Liver (tissue), 3 donors: ENCODE measurements at regions not wholly inside any gene's neighbourhood (a gene's known extent, or its start where the extent isn't known, plus 50 kb on each side); places are given as distances from the start of the nearest gene placed in this dataset.
"Not testable (repeated sequence)": the region's sequence is repeated elsewhere in the genome, so short reads cannot be mapped to it uniquely, and the experiment has no call there.

Experiments
- FOXA1 ChIP-seq: IDR thresholded peaks from 2 replicates; pipeline ENCODE4 v1.6.1; 2016; ENCODE audit warnings: antibody characterized with exemption
- FOXA2 ChIP-seq: IDR thresholded peaks from 2 replicates; pipeline ENCODE4 v1.6.1; 2016; ENCODE audit warnings: antibody characterized with exemption
- GABPA ChIP-seq, 2 donors: IDR thresholded peaks in 1 of 2; conservative IDR thresholded peaks in 1 of 2; 2 replicates each; pipeline ENCODE4 v1.6.1; 2016; ENCODE audit warnings: antibody characterized with exemption in 2 of 2, mild to moderate bottlenecking in 1 of 2, moderate library complexity in 1 of 2
- HNF4G ChIP-seq: IDR thresholded peaks from 2 replicates; pipeline ENCODE4 v1.6.1; 2016; ENCODE audit warnings: antibody characterized with exemption
- RAD21 ChIP-seq, 2 donors: IDR thresholded peaks; 2 replicates each; pipeline ENCODE4 v1.6.1; 2016; ENCODE audit warnings: antibody characterized with exemption in 2 of 2, mild to moderate bottlenecking in 2 of 2
- RXRA ChIP-seq, 2 donors: IDR thresholded peaks; 2 replicates each; pipeline ENCODE4 v1.6.1; 2017 to 2018; ENCODE audit warnings: antibody characterized with exemption in 2 of 2, mild to moderate bottlenecking in 1 of 2
- SP1 ChIP-seq: IDR thresholded peaks from 2 replicates; pipeline ENCODE4 v1.6.1; 2018; ENCODE audit warnings: antibody characterized with exemption, mild to moderate bottlenecking
- TAF1 ChIP-seq: conservative IDR thresholded peaks from 2 replicates; pipeline ENCODE4 v1.6.1; 2016; ENCODE audit warnings: antibody characterized with exemption, mild to moderate bottlenecking
- YY1 ChIP-seq: IDR thresholded peaks from 2 replicates; pipeline ENCODE4 v1.6.1; 2016; ENCODE audit warnings: antibody characterized with exemption, mild to moderate bottlenecking
- TF ChIP-seq, protein P1 (sequence below): fragments of 150-350 bp; IDR thresholded peaks from 2 replicates; pipeline ENCODE4 v1.5.1; 2017; ENCODE audit warnings: improper control_type of control experiment, low read depth, low read length; ENCODE audit not compliant: missing input control
- TF ChIP-seq, protein P2 (sequence below): IDR thresholded peaks from 2 replicates; pipeline ENCODE4 v1.6.1; 2016; ENCODE audit warnings: antibody characterized with exemption
- TF ChIP-seq, protein P3 (sequence below): IDR thresholded peaks from 2 replicates; pipeline ENCODE4 v1.6.1; 2016; ENCODE audit warnings: antibody characterized with exemption, mild to moderate bottlenecking
- TF ChIP-seq, protein P4 (sequence below): IDR thresholded peaks from 2 replicates; pipeline ENCODE4 v1.6.1; 2016; ENCODE audit warnings: antibody characterized with exemption
- TF ChIP-seq, protein P5 (sequence below): IDR thresholded peaks from 2 replicates; pipeline ENCODE4 v1.6.1; 2016; ENCODE audit warnings: antibody characterized with exemption
- donor health status: healthy.
- donor health status: healthy.

DNA sequence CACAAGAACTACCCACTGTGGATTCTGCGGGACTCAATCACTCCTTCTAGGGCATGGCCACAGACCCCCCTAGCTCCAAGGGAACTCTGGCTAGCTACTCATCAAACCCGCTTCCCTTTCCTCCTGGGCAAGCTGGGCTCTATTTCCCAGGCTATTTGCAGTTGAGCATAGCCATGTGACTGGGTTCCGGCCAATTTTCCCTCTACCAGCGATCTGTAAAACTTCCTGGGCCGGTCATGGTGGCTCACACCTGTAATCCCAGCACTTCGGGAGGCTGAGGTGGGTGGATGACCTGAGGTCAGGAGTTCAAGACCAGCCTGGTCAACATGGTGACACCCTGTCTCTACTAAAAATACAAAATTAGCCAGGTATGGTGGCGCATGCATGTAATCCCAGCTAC, 214.9 kb upstream of the IRF2BP2 start:
- TF ChIP-seq, protein P1, sequence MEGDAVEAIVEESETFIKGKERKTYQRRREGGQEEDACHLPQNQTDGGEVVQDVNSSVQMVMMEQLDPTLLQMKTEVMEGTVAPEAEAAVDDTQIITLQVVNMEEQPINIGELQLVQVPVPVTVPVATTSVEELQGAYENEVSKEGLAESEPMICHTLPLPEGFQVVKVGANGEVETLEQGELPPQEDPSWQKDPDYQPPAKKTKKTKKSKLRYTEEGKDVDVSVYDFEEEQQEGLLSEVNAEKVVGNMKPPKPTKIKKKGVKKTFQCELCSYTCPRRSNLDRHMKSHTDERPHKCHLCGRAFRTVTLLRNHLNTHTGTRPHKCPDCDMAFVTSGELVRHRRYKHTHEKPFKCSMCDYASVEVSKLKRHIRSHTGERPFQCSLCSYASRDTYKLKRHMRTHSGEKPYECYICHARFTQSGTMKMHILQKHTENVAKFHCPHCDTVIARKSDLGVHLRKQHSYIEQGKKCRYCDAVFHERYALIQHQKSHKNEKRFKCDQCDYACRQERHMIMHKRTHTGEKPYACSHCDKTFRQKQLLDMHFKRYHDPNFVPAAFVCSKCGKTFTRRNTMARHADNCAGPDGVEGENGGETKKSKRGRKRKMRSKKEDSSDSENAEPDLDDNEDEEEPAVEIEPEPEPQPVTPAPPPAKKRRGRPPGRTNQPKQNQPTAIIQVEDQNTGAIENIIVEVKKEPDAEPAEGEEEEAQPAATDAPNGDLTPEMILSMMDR, result not testable (repeated sequence)
- TF ChIP-seq, protein P2, sequence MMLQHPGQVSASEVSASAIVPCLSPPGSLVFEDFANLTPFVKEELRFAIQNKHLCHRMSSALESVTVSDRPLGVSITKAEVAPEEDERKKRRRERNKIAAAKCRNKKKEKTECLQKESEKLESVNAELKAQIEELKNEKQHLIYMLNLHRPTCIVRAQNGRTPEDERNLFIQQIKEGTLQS, result not testable (repeated sequence)
- TF ChIP-seq, protein P3, sequence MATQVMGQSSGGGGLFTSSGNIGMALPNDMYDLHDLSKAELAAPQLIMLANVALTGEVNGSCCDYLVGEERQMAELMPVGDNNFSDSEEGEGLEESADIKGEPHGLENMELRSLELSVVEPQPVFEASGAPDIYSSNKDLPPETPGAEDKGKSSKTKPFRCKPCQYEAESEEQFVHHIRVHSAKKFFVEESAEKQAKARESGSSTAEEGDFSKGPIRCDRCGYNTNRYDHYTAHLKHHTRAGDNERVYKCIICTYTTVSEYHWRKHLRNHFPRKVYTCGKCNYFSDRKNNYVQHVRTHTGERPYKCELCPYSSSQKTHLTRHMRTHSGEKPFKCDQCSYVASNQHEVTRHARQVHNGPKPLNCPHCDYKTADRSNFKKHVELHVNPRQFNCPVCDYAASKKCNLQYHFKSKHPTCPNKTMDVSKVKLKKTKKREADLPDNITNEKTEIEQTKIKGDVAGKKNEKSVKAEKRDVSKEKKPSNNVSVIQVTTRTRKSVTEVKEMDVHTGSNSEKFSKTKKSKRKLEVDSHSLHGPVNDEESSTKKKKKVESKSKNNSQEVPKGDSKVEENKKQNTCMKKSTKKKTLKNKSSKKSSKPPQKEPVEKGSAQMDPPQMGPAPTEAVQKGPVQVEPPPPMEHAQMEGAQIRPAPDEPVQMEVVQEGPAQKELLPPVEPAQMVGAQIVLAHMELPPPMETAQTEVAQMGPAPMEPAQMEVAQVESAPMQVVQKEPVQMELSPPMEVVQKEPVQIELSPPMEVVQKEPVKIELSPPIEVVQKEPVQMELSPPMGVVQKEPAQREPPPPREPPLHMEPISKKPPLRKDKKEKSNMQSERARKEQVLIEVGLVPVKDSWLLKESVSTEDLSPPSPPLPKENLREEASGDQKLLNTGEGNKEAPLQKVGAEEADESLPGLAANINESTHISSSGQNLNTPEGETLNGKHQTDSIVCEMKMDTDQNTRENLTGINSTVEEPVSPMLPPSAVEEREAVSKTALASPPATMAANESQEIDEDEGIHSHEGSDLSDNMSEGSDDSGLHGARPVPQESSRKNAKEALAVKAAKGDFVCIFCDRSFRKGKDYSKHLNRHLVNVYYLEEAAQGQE, result not testable (repeated sequence)
- not testable (repeated sequence) for TF ChIP-seq HNF4G; TAF1; GABPA (IDR thresholded peaks at IDR 0.05 in 1 of 2, conservative IDR thresholded peaks at IDR 0.05 in 1 of 2); YY1; SP1; FOXA2; FOXA1; RXRA (IDR thresholded peaks at IDR 0.05); RAD21 (IDR thresholded peaks at IDR 0.05)
- TF ChIP-seq, protein P4, sequence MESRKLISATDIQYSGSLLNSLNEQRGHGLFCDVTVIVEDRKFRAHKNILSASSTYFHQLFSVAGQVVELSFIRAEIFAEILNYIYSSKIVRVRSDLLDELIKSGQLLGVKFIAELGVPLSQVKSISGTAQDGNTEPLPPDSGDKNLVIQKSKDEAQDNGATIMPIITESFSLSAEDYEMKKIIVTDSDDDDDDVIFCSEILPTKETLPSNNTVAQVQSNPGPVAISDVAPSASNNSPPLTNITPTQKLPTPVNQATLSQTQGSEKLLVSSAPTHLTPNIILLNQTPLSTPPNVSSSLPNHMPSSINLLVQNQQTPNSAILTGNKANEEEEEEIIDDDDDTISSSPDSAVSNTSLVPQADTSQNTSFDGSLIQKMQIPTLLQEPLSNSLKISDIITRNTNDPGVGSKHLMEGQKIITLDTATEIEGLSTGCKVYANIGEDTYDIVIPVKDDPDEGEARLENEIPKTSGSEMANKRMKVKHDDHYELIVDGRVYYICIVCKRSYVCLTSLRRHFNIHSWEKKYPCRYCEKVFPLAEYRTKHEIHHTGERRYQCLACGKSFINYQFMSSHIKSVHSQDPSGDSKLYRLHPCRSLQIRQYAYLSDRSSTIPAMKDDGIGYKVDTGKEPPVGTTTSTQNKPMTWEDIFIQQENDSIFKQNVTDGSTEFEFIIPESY, result not testable (repeated sequence)
- TF ChIP-seq, protein P5, sequence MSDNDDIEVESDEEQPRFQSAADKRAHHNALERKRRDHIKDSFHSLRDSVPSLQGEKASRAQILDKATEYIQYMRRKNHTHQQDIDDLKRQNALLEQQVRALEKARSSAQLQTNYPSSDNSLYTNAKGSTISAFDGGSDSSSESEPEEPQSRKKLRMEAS, result not testable (repeated sequence)
